PC-9 (cell line): ENCODE measurements at regions not wholly inside any gene's neighbourhood (a gene's known extent, or its start where the extent isn't known, plus 50 kb on each side); places are given as distances from the start of the nearest gene placed in this dataset.

Experiments used
- BruUV-seq: library from RNA; stranded (reverse); fragments of 400-500 nt; replicated peaks from 2 replicates; lab custom pipeline; 2021; lab: Mats Ljungman, UMichigan
- CTCF ChIA-PET: fragments of 300-600 bp; sonication (Branson Sonifier 250); formaldehyde crosslinking; loops from one replicate; lab custom pipeline; 2022; ENCODE audit warnings: antibody characterized with exemption; lab: Charles Lee
- POLR2A ChIA-PET: fragments of 300-600 bp; sonication (Branson Sonifier 250); formaldehyde crosslinking; loops from one replicate; lab custom pipeline; 2022; ENCODE audit warnings: antibody characterized with exemption; ENCODE audit not compliant: unreplicated experiment; lab: Charles Lee
- DNase-seq, 2 experiments: peaks; one replicate each; pipeline versions ENCODE4 v3.0.0 to v3.0.0-alpha.2; 2015 to 2022; ENCODE audit warnings: mixed read lengths in 1 of 2
- H2AFZ ChIP-seq: fragments of 200-600 bp; sonication (generic); 2 replicates; pipeline ENCODE4 v1.8.1; 2017; ENCODE audit warnings: antibody characterized with exemption
- H3F3A ChIP-seq: fragments of 200-600 bp; sonication (generic); 2 replicates; pipeline ENCODE4 v1.8.1; 2017; ENCODE audit warnings: antibody characterized with exemption, mild to moderate bottlenecking, low read depth; ENCODE audit not compliant: insufficient read depth
- H3K27ac ChIP-seq: fragments of 200-600 bp; sonication (generic); 2 replicates; pipeline ENCODE4 v1.6.1; 2016; ENCODE audit warnings: mixed run types
- H3K27me3 ChIP-seq: fragments of 200-600 bp; sonication (generic); 2 replicates; pipeline ENCODE4 v1.6.1; 2016; ENCODE audit warnings: low read depth, mixed run types; ENCODE audit not compliant: insufficient read depth
- H3K36me3 ChIP-seq: fragments of 200-600 bp; sonication (generic); 2 replicates; pipeline ENCODE4 v1.6.1; 2016; ENCODE audit warnings: low read depth, mixed run types
- H3K4me1 ChIP-seq: fragments of 200-600 bp; sonication (generic); replicated peaks from 2 replicates; pipeline ENCODE4 v1.6.1; 2016; ENCODE audit warnings: mixed run types; ENCODE audit not compliant: insufficient read depth
- H3K4me2 ChIP-seq: fragments of 200-600 bp; sonication (generic); 2 replicates; pipeline ENCODE4 v1.6.1; 2017; ENCODE audit warnings: mixed run types
- H3K4me3 ChIP-seq: fragments of 200-600 bp; sonication (generic); 2 replicates; pipeline ENCODE4 v1.6.1; 2016; ENCODE audit warnings: mixed run types
- H3K79me2 ChIP-seq: fragments of 200-600 bp; sonication (generic); 2 replicates; pipeline ENCODE4 v1.6.1; 2017; ENCODE audit warnings: low read depth, mixed run types
- H3K9me2 ChIP-seq: fragments of 200-600 bp; sonication (generic); 2 replicates; pipeline ENCODE4 v1.8.1; 2017; ENCODE audit warnings: mild to moderate bottlenecking; ENCODE audit not compliant: insufficient read depth
- H3K9me3 ChIP-seq: fragments of 200-600 bp; sonication (generic); 2 replicates; pipeline ENCODE4 v1.8.1; 2016; ENCODE audit warnings: low read depth; ENCODE audit not compliant: insufficient read depth
- H4K20me1 ChIP-seq: fragments of 200-600 bp; sonication (generic); 2 replicates; pipeline ENCODE4 v1.8.1; 2017; ENCODE audit not compliant: insufficient read depth
- CTCF ChIP-seq: fragments of 200-600 bp; sonication (generic); conservative IDR thresholded peaks from 2 replicates; pipeline ENCODE4 v1.6.1; 2017; ENCODE audit warnings: mixed run types, antibody characterized with exemption, mild to moderate bottlenecking, moderate library complexity
- EZH2 ChIP-seq: fragments of 200-600 bp; sonication (generic); IDR thresholded peaks from 2 replicates; pipeline ENCODE4 v1.8.0; 2017; ENCODE audit warnings: antibody characterized with exemption, low read depth
- intact Hi-C: fragments of 100-400 bp; cut with micrococcal nuclease; formaldehyde crosslinking; loops from one replicate; pipeline ENCODE4 v1.10.0; 2022; ENCODE audit not compliant: unreplicated experiment

DNA sequence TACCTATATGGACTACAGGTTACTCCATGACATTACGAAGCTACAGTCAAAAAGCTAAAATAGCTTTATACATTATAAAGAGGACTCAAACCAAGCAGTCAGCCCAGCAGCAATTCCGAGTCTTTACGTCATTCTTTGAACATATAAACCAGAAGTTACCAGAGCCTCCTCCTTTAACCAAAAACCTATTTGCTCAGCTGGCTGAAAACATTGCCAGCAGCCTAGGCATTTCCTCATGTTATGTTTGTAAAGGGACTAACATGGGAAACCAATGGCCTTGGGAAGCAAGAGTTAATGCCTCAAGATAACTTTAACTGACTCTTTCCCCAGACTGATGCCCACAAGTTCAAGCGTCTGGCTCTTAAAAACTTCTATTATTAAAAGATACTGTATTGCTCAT is 104.1 kb upstream of the ZNF492 start:
- H3K4me1 ChIP-seq: no peaks in the 10 kb centered on the region
- no peak overlapping the region for H3K4me3 ChIP-seq
- CTCF ChIA-PET: no interaction called here
- H4K20me1 ChIP-seq: no peaks in the 10 kb centered on the region
- no peak for TF ChIP-seq CTCF
- no peak for TF ChIP-seq EZH2
- no peaks in the 10 kb centered on the region for H3K79me2 ChIP-seq
- H3K27me3 ChIP-seq: no peaks in the 10 kb centered on the region
- H3K36me3 ChIP-seq: no peaks in the 10 kb centered on the region
- H2AFZ ChIP-seq: no peak overlapping the region
- no TSS peak for BruUV-seq
- intact Hi-C loops: no loop called here
- no peaks in the 10 kb centered on the region for H3K9me2 ChIP-seq
- no peak overlapping the region for H3K4me2 ChIP-seq
- POLR2A ChIA-PET: no interaction called here
- DNase-seq: no peak
- no peak overlapping the region for H3K27ac ChIP-seq
- H3F3A ChIP-seq: no peaks in the 10 kb centered on the region
- H3K9me3 ChIP-seq: no peaks in the 10 kb centered on the region; the same call in 1 of the 2 replicates

DNA sequence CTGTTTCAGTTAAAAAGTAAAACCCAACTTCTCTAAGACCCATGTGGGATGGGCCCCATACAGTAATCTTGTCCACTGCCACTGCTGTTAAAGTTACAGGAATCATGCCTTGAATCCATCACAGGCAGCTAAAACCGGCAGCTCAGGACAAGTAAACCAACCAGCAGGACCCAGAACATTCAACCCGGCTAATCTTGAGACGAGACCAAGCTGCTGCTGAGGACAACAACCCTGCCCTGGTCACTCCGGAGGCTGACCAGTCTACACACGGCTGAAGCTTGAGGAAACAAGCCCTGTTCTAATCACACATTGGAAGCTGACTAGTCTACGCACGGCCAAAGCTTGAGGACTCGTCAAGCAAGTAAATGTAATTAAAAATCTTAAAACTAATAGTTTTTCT is 105.2 kb upstream of the ZNF492 start:
- H3K79me2 ChIP-seq: no peaks in the 10 kb centered on the region
- no peaks in the 10 kb centered on the region for H3F3A ChIP-seq
- DNase-seq: no peak
- intact Hi-C loops: no loop called here
- ChIA-PET POLR2A (no interaction called here), CTCF (no interaction called here)
- no peak for TF ChIP-seq CTCF
- no peak for TF ChIP-seq EZH2
- no peak overlapping the region for H3K4me3 ChIP-seq
- no peaks in the 10 kb centered on the region; the same call in 1 of the 2 replicates for H3K9me3 ChIP-seq
- H2AFZ ChIP-seq: no peak overlapping the region
- H3K9me2 ChIP-seq: no peaks in the 10 kb centered on the region; the same call in 1 of the 2 replicates
- H3K36me3 ChIP-seq: no peaks in the 10 kb centered on the region
- no peak overlapping the region for H3K27ac ChIP-seq
- no TSS peak for BruUV-seq
- H3K27me3 ChIP-seq: no peaks in the 10 kb centered on the region
- H4K20me1 ChIP-seq: no peaks in the 10 kb centered on the region
- no peaks in the 10 kb centered on the region for H3K4me1 ChIP-seq
- H3K4me2 ChIP-seq: no peak overlapping the region

- no peaks in the 10 kb centered on the region for H3F3A ChIP-seq
- no peaks in the 10 kb centered on the region for H3K36me3 ChIP-seq
- no peak overlapping the region for H2AFZ ChIP-seq
- no peaks in the 10 kb centered on the region for H3K27me3 ChIP-seq
- ChIA-PET CTCF (no interaction called here), POLR2A (interaction anchor here (0.7 kb wide), 1 partner anchor 357 kb away, joined by 3 read pairs; no protein-coding TSS in a partner anchor)
- TF ChIP-seq EZH2: no peak
- TF ChIP-seq CTCF: no peak
- no peaks in the 10 kb centered on the region; the same call in 1 of the 2 replicates for H3K9me2 ChIP-seq
- H3K4me2 ChIP-seq: no peak overlapping the region
- no peaks in the 10 kb centered on the region for H3K79me2 ChIP-seq
- no peaks in the 10 kb centered on the region for H4K20me1 ChIP-seq
- no peaks in the 10 kb centered on the region for H3K4me1 ChIP-seq
- intact Hi-C loops: no loop called here
- H3K4me3 ChIP-seq: no peak overlapping the region
- H3K9me3 ChIP-seq: no peaks in the 10 kb centered on the region; the same call in 1 of the 2 replicates
- no peak overlapping the region for H3K27ac ChIP-seq
- no TSS peak for BruUV-seq
- no peak for DNase-seq
Measured at GRCh38 chr19:22527554-22527953, 105.4 kb upstream of the ZNF98 start.
